Upper lobe of left lung (tissue), 6 donors: ENCODE measurements at regions not wholly inside any gene's neighbourhood (a gene's known extent, or its start where the extent isn't known, plus 50 kb on each side); places are given as distances from the start of the nearest gene placed in this dataset.

Source experiments
- ATAC-seq, 2 donors: fragments of 200-7000 bp; cut with Tn5 transposase; one replicate each; pipeline ENCODE4 v1.9.1; 2022; ENCODE audit warnings: mild to moderate bottlenecking in 2 of 2, moderate library complexity in 2 of 2; ENCODE audit not compliant: low FRiP score in 2 of 2
- DNase-seq, 2 donors: peaks; one replicate each; pipeline ENCODE4 v3.0.0-alpha.2; 2019 to 2020
- H3K27ac ChIP-seq, 4 donors: fragments of 200-600 bp; sonication (generic); one replicate each; pipeline ENCODE4 v1.5.1; 2016 to 2019
- H3K27me3 ChIP-seq, 4 donors: fragments of 200-600 bp; sonication (generic); one replicate each; pipeline ENCODE4 v1.5.1; 2017 to 2019
- H3K36me3 ChIP-seq, 4 donors: fragments of 200-600 bp; sonication (generic); one replicate each; pipeline ENCODE4 v1.5.1; 2016 to 2019
- H3K4me1 ChIP-seq, 4 donors: fragments of 200-600 bp; sonication (generic); one replicate each; pipeline ENCODE4 v1.5.1; 2018 to 2019
- H3K4me3 ChIP-seq, 4 donors: fragments of 200-600 bp; sonication (generic); one replicate each; pipeline ENCODE4 v1.5.1; 2017 to 2019; ENCODE audit warnings: mild to moderate bottlenecking in 2 of 4, moderate library complexity in 1 of 4
- H3K9me3 ChIP-seq, 4 donors: fragments of 200-600 bp; sonication (generic); one replicate each; pipeline ENCODE4 v1.5.1; 2018 to 2019
- CTCF ChIP-seq, 6 experiments: fragments of 450-650 bp in 4 of 6; fragments of 200-600 bp in 2 of 6; sonication (generic) in 2 of 6; IDR thresholded peaks; one replicate each; pipeline ENCODE4 v1.5.1; 2016 to 2019; ENCODE audit warnings: antibody characterized with exemption in 6 of 6
- EP300 ChIP-seq, 4 donors: sonication (generic); formaldehyde crosslinking; IDR thresholded peaks; one replicate each; pipeline ENCODE4 v1.5.1; 2017; ENCODE audit warnings: antibody characterized with exemption in 4 of 4, control low read depth in 2 of 4
- POLR2A ChIP-seq, 4 donors: fragments of 450-650 bp; IDR thresholded peaks; one replicate each; pipeline ENCODE4 v1.5.1; 2016 to 2017; ENCODE audit warnings: antibody characterized with exemption in 4 of 4, mild to moderate bottlenecking in 2 of 4
- POLR2AphosphoS5 ChIP-seq, 2 donors: sonication (generic); formaldehyde crosslinking; IDR thresholded peaks; one replicate each; pipeline ENCODE4 v1.5.1; 2017; ENCODE audit warnings: antibody characterized with exemption in 2 of 2
- whole genome bisulfite sequencing, 2 donors: methylation state at CpG; one replicate each; pipeline ENCODE4 v1.1.5; 2017 to 2018; 5-methylcytosine and 5-hydroxymethylcytosine counted together
- donor health status: DM: no; HTN: no; CAD: no; lungs with moderate emphysema.
- donor health status: DM: no; HTN: yes; CAD: no; lungs with severe emphysema.

DNA sequence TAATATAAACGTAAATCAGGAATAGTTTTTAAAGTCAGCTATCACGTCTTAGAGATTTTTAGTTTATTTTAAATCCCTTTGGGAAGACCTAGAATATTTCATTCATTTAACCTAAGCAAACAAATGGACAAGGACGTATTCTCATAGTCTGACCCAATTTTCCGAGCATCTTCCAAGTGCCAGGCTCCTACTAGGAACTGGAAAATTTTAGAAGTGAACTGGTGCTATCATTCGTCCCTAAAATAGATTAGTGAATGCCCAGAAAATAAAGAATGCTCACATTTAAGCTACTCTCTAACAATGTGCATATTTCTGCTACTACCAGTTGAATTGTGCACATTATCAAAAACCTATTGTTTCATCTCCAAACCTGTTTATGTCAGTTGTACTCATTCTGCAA, 120.1 kb downstream of the ZFAND4 start:
- 93 to 94% methylated on average over 5 of the region's 5 CpGs for WGBS, 2 donors
- Histone ChIP-seq H3K36me3 (peaks cover 0 to 2% (median 0%) of the 10 kb centered on the region in 4 donors), H3K4me3 (no peak overlapping the region), H3K9me3 (no peaks in the 10 kb centered on the region), H3K4me1 (peaks cover 0 to 6% (median 4%) of the 10 kb centered on the region in 4 donors), H3K27me3 (no peaks in the 10 kb centered on the region), H3K27ac (no peak overlapping the region)
- no peak for DNase-seq
- TF ChIP-seq EP300 (IDR thresholded peaks at IDR 0.05) = no peak
- TF ChIP-seq CTCF (IDR thresholded peaks at IDR 0.05) = no peak
- TF ChIP-seq POLR2A (IDR thresholded peaks at IDR 0.05) = no peak
- TF ChIP-seq POLR2AphosphoS5 (IDR thresholded peaks at IDR 0.05) = no peak
- ATAC-seq = no peak

GRCh38 chr10:45550903-45551786, 121.4 kb downstream of the ZFAND4 start:
- WGBS, 2 donors = 73 to 80% methylated on average over 3 of the region's 3 CpGs
- no peaks in the 10 kb centered on the region for H3K27me3 ChIP-seq
- no peak for DNase-seq
- H3K4me3 ChIP-seq = no peak overlapping the region
- H3K4me1 ChIP-seq = no peaks in the 10 kb centered on the region
- peaks cover 0 to 2% (median under 1%) of the 10 kb centered on the region in 4 donors for H3K36me3 ChIP-seq
- TF ChIP-seq POLR2A (IDR thresholded peaks at IDR 0.05) (no peak), POLR2AphosphoS5 (IDR thresholded peaks at IDR 0.05) (no peak), EP300 (IDR thresholded peaks at IDR 0.05) (no peak), CTCF (IDR thresholded peaks at IDR 0.05) (no peak)
- H3K27ac ChIP-seq = no peak overlapping the region
- H3K9me3 ChIP-seq = no peaks in the 10 kb centered on the region
- no peak for ATAC-seq

GRCh38 chr10:45548068-45548467, 124.5 kb downstream of the ZFAND4 start:
- no peaks in the 10 kb centered on the region for H3K4me1 ChIP-seq
- DNase-seq (no peak), ATAC-seq (no peak)
- TF ChIP-seq POLR2A (IDR thresholded peaks at IDR 0.05) (no peak), EP300 (IDR thresholded peaks at IDR 0.05) (no peak), CTCF (IDR thresholded peaks at IDR 0.05) (no peak), POLR2AphosphoS5 (IDR thresholded peaks at IDR 0.05) (no peak)
- H3K27ac ChIP-seq = no peak overlapping the region
- no peak overlapping the region for H3K4me3 ChIP-seq
- peaks cover 0 to 3% (median 1%) of the 10 kb centered on the region in 4 donors for H3K36me3 ChIP-seq
- H3K27me3 ChIP-seq = no peaks in the 10 kb centered on the region
- 91 to 95% methylated on average over 5 of the region's 5 CpGs for WGBS, 2 donors
- no peaks in the 10 kb centered on the region for H3K9me3 ChIP-seq

- TF ChIP-seq CTCF (IDR thresholded peaks at IDR 0.05) = no peak
- TF ChIP-seq POLR2A (IDR thresholded peaks at IDR 0.05) = no peak
- no peak for TF ChIP-seq EP300 (IDR thresholded peaks at IDR 0.05)
- TF ChIP-seq POLR2AphosphoS5 (IDR thresholded peaks at IDR 0.05) = no peak
- no peaks in the 10 kb centered on the region for H3K27me3 ChIP-seq
- H3K4me1 ChIP-seq = no peaks in the 10 kb centered on the region
- no peak for DNase-seq
- no peak overlapping the region for H3K27ac ChIP-seq
- 92 to 97% methylated on average over 2 of the region's 2 CpGs for WGBS, 2 donors
- H3K4me3 ChIP-seq = no peak overlapping the region
- H3K9me3 ChIP-seq = no peaks in the 10 kb centered on the region
- no peak for ATAC-seq
- H3K36me3 ChIP-seq = peaks cover 0 to 3% (median 1%) of the 10 kb centered on the region in 4 donors
Observed at GRCh38 chr10:45547207-45547606, 125.4 kb downstream of the ZFAND4 start.
